Cardiac muscle cell (in vitro differentiated cells and primary cell): ENCODE measurements at regions not wholly inside any gene's neighbourhood (a gene's known extent, or its start where the extent isn't known, plus 50 kb on each side); places are given as distances from the start of the nearest gene placed in this dataset.

ENCODE experiments used
- DNase-seq, 2 donors: peaks; one replicate each; pipeline versions ENCODE4 v3.0.0 to v3.0.0-alpha.2; 2010 to 2017; ENCODE audit warnings: low read depth in 1 of 2, low spot score in 1 of 2
- H3K27ac ChIP-seq: fragments of 200-600 bp; sonication (generic); 2 replicates; pipeline ENCODE4 v1.5.1; 2016
- H3K27me3 ChIP-seq: fragments of 200-600 bp; sonication (generic); 2 replicates; pipeline ENCODE4 v1.6.0; 2016; ENCODE audit warnings: control low read depth
- H3K36me3 ChIP-seq: fragments of 200-600 bp; sonication (generic); 2 replicates; pipeline ENCODE4 v1.5.1; 2016; ENCODE audit warnings: control low read depth
- H3K4me1 ChIP-seq: fragments of 200-600 bp; sonication (generic); 2 replicates; pipeline ENCODE4 v1.8.1; 2017; ENCODE audit warnings: low read depth, mild to moderate bottlenecking, mixed run types
- H3K4me3 ChIP-seq: fragments of 200-600 bp; sonication (generic); 2 replicates; pipeline ENCODE4 v1.5.1; 2016; ENCODE audit warnings: mild to moderate bottlenecking
- H3K9me3 ChIP-seq: fragments of 200-600 bp; sonication (generic); 2 replicates; pipeline ENCODE4 v1.5.1; 2017; ENCODE audit warnings: low read depth, mild to moderate bottlenecking, control low read depth
- CTCF ChIP-seq: IDR thresholded peaks from 2 replicates; pipeline ENCODE4 v1.5.1; 2012; ENCODE audit warnings: low read depth, mild to moderate bottlenecking, low read length

GRCh38 chr20:56724241-56724757 is 95.2 kb downstream of the TFAP2C start:
- Histone ChIP-seq H3K4me1 (no peaks in the 10 kb centered on the region), H3K4me3 (no peak overlapping the region), H3K27ac (no peak overlapping the region), H3K9me3 (no peaks in the 10 kb centered on the region), H3K27me3 (no peaks in the 10 kb centered on the region), H3K36me3 (no peaks in the 10 kb centered on the region)
- no peak for DNase-seq
- TF ChIP-seq CTCF, result no peak

GRCh38 chr20:56730003-56730402 is 100.9 kb downstream of the TFAP2C start:
- H3K36me3 ChIP-seq, result no peaks in the 10 kb centered on the region
- no peak for DNase-seq
- H3K27ac ChIP-seq, result no peak overlapping the region
- H3K4me3 ChIP-seq, result no peak overlapping the region
- H3K9me3 ChIP-seq, result no peaks in the 10 kb centered on the region
- H3K4me1 ChIP-seq, result no peaks in the 10 kb centered on the region
- TF ChIP-seq CTCF, result no peak
- H3K27me3 ChIP-seq, result peaks cover 4% of the 10 kb centered on the region

DNA sequence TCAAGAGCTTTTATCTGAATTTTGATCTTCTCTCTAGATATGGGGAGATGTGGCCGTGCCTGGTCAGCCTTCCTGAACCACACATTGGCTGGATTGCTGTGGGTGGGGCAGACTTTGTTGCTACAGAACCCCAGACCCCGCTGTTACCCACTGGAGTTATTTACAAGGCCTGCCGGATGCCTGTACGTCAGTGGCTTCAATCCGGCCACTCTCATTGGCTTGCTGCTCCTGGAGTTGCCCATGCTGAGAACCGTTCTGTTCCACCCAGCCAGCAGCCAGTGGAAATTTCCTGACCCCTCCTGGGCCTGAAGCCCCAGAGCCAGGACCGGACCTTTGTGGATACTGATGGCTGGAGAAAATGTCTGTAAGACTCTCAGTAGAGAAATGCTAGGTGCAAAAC is 101.9 kb downstream of the TFAP2C start:
- Histone ChIP-seq H3K9me3 (no peaks in the 10 kb centered on the region), H3K27ac (no peak overlapping the region)
- TF ChIP-seq CTCF, result no peak

DNA sequence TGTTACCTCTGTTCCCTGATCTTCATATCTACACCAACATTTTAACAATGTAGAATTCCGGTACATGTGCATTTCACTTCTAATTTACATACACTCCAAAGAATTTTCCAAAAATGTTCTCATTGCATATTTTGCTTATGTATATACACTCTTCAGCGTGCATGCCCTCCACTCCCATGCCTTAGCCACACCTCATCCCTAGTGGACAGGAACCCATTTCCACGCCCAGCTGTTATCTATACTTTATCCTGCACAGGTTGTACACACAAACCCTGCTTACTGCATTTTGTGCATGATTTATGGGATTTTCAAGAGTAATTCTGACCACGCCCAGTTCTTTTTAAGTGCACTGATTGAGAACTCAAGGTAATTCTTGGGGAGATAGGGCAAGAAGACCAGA is 102.4 kb downstream of the TFAP2C start:
- Histone ChIP-seq H3K4me1 (no peaks in the 10 kb centered on the region), H3K9me3 (no peaks in the 10 kb centered on the region), H3K36me3 (no peaks in the 10 kb centered on the region), H3K27ac (no peak overlapping the region), H3K27me3 (peaks cover 19% of the 10 kb centered on the region), H3K4me3 (no peak overlapping the region)
- no peak for TF ChIP-seq CTCF
- DNase-seq, result no peak

More for the DNA sequence above, 101.9 kb downstream of the TFAP2C start:
- DNase-seq, result no peak
- H3K4me3 ChIP-seq, result no peak overlapping the region
- H3K4me1 ChIP-seq, result no peaks in the 10 kb centered on the region
- H3K36me3 ChIP-seq, result no peaks in the 10 kb centered on the region
- H3K27me3 ChIP-seq, result peaks cover 14% of the 10 kb centered on the region

DNA sequence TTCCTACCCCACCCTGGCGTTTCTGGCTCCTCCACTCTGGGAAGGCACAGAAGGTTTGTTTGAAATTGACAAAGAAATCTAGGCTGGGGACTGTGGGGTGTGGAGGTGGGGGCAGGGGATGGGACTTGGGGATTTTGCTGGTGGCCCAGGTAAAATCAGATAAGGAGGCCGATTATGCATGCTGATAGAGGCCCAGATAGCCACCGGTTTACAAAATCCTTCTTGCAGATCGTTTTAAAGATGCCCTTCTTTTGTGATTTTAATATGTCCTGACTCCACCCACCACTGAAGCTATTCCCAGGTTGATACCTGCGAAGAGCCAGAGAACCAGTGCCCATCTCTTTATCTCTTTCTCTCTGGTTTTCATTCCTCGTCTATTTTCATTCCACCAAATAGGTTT is 104.9 kb downstream of the TFAP2C start:
- no peak for TF ChIP-seq CTCF
- Histone ChIP-seq H3K4me1 (no peaks in the 10 kb centered on the region), H3K27me3 (peaks cover 33% of the 10 kb centered on the region), H3K36me3 (no peaks in the 10 kb centered on the region), H3K4me3 (no peak overlapping the region), H3K9me3 (no peaks in the 10 kb centered on the region), H3K27ac (no peak overlapping the region)
- DNase-seq, result no peak
